GM18517 (cell line): ENCODE measurements at regions not wholly inside any gene's neighbourhood (a gene's known extent, or its start where the extent isn't known, plus 50 kb on each side); places are given as distances from the start of the nearest gene placed in this dataset.
"Not testable (repeated sequence)": the region's sequence is repeated elsewhere in the genome, so short reads cannot be mapped to it uniquely, and the experiment has no call there.

Experiments used
- ATAC-seq: cut with Tn5 transposase; IDR thresholded peaks from one replicate; pipeline ENCODE4 v1.9.1; 2021; ENCODE audit warnings: mild to moderate bottlenecking, moderate library complexity; ENCODE audit not compliant: unreplicated experiment

DNA sequence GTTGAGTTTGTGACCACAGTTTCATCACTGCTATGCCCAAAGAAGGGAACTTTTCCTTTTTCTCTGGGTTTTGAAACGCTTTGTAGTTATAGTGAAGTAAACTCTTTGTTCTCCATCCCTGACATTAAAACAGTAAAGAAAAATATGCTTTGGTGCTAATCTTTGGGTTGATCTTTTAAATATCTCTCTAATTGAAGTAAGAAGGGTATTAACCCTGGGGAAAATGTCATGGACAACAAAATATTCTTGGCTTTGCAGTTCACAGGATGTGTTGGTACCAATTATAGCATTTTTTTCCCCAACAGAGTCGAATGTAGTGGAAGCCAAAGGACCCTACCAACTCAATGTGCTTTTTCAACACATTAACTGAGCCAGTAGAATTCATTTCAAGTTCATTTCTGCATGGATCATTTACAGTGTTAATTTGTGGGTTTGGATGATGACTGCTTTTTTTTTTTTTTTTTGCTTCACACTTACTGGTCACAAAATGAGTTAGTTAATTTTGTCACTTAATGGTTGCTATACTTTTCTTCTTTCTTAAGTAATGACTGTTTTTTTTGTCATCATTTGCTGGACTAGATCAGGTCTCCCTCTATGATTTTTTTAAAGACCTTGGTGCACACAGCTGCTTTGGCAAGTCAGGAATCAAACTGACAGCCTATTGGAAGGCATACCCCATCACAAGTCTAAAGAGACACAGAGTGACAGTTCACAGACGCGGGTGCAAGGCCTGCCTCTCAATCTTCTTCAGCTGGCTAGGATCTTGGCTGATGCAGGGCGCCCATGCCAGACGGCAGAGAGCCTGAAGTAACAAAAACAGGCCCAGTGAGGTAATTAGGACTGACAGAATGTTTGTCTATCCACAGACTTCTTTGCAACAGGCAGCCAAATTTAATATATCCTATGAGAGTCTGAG lies 98.8 kb upstream of the MMADHC start:
- ATAC-seq: no peak

DNA sequence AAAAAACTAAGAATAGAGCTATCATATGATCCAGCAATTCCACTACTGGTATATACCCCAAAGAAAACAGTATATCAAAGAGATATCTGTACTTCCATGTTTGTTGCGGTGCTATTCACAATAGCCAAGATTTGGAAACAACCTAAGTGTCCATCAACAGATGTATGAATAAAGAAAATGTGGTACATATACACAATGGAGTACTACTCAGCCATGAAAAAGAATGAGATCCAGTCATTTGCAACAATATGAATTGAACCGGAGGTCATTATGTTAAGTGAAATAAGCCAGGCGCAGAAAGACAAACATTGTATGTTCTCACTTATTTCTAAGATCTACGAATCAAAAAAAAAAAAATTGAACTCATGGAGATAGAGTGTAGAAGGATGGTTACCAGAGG lies 97.8 kb upstream of the MMADHC start:
- ATAC-seq: not testable (repeated sequence)

DNA sequence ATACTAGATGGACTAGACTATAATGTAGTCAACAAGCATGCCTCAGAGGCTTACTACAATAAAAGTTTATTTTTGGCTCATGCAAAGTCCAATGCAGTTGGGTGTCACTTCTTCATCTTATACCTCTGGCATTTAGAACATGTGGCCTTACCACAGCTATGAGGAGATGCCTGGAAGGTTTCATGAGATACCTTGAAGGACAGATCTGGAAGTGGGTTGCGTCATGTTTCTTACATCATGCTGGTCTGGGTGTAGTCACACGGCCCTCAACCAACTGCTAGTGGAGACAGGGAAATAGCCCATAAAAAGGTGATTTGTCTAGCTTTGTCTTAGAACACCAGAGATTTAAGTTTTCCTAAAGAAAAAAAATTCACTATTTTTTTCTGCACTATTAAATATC lies 91.7 kb upstream of the MMADHC start:
- ATAC-seq: no peak

DNA sequence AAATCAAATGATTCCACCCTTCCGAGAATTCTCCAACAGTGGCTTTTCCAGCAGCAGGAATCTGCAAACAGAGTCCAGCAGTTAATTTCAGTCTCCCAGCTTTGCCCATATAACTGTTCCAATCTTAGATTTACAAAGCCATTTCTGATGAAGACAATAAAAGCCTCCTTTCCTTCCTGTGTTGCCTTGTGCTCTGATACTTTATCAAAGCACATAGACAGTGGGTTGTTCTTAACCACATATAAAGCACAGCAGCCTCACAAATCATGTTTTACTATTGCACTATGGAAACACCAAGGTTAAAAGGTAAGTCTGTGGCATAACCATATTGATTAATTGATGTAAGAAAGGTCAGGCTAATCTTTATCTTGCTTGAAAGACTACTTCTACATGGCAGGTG lies 89.8 kb upstream of the MMADHC start:
- ATAC-seq: no peak

DNA sequence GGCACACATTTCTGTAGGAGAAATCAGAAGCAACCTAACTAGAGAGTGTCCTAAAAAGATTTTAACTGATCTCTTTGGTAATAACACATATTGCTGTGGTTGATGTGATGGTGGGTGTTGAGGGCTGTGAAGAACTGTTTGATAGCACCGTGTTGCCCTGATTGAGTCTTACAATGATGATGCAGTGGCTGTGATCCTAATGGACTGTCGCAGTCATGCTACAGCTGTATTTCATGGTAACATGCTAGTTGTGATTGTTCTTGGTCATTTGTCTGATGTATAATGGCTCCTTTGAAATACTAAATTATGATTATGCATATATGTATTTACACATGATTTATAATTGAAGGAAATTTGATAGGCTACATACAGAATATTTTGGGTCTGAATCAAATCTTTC lies 82.5 kb upstream of the MMADHC start:
- ATAC-seq: no peak

DNA sequence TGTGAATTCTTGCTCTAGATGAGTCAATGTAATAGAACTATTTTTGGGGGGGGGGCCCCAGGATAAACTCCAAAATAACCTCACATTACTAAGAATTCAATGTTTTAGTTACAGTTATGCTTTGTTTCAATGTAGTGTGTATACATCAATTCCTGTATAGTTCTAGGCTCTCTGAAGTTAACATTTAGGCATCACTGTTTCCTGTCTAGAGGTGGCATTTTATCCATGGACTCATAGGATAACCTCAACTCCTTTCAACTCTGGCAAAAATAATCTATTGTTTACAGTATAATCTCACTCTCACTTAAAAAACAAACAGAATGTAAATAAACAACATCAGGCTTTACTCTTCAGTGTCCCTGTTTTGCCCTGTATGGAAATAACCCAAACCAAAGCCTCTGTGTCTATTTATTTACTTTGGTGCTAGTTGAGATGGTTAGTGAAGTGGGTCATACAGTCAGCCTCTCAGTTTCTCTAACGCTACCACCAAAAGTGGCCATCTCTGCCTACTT lies 79.3 kb upstream of the MMADHC start:
- ATAC-seq: no peak

DNA sequence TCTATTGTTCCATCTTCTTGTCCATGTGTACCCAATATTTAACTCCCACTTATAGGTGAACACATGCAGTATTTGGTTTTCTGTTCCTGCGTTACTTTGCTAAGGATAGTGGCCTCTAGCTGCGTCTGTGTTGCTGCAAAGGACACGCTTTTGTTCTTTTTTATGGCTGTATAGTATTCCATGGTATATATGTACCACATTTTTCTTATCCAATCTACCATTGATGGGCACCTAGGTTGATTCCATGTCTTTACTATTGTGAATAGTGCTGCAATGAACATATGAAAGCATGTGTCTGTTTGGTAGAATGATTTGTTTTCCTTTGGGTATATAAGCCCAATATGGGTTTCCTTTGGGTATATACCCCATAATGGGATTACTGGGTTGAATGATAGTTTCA lies 77.3 kb upstream of the MMADHC start:
- no peak for ATAC-seq

DNA sequence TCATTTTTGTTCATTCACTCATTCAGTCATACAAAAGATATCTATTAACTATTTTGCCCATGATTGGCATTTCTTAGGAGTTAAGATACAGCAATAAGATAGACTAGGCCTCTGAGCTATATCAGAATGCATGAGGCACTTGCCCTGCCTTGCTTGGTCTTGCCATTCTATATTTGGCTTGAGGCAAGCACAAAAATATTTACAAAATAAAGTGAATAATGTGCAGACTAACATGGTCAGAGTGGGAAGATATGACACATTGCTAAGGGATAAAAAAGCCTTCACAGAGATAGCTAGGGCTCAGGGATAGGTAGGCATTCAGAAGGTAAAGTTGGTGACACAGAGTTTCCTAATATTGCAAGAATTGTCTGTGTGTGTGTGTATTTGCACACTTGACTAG lies 75.0 kb upstream of the MMADHC start:
- no peak for ATAC-seq

DNA sequence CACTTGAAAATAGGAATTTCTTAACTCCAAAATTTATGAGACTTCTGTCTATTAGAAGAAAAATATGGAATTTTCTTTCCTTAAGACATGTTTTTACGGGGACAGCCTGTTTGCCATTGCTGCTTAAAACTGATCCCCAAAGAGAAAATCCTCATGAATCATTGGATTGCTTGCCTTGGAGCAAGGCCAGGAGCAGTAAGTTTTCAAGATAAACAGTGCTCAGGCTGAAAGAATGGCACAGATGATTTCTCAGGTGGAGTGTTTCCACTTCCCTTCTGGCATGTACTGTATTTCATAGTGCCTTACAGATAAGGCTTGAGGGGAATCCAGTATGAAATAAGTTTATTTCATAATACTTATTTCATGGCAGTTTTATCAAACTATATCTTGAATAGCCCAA lies 74.3 kb upstream of the MMADHC start:
- ATAC-seq: no peak

DNA sequence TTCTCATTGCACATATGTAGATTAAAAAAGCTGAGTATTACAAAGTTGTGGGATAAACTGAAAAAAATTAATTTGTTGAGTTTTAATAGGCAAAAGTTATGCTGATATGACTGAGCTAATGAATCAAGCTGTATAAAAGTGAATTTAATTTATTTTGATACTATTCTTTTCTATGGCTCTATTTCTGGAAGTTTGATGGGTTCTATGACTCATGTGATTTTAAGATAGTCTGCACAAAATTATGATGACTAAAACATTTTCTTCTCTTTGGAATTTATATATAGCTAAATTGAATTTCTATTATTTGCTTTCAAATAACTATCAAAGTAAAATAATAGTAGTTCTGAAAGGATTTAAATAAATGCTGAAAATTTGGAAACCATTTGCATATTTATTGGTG lies 71.0 kb upstream of the MMADHC start:
- no peak for ATAC-seq

DNA sequence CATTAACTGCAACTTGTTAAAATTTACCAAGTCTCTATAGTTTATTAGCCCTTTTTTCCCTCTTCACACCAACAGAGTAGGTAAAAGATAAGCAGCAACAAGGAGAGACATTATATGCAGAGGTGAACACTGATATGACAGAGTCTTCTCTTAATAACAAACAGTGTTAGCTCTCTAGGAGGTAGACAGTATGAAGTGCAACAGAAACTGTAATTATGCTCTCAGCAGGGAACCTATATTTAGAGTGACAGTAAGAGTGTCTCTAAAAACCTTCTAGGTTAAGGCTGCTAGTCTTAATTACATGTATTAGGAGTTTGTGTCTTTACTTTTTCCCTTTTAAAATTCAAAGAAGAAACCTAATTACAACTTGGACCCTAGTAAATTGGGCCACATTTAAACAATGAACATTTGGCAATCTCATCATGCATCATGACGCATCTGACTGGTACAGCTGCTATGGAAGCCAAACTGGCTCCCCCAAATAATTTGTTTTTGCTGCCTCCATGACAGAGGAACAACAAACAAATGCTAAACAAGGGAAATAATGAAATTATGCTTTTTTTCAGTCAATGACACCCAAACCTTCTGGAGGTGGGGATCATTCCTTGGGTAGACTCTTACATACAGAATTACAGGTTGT lies 69.9 kb upstream of the MMADHC start:
- ATAC-seq: no peak

DNA sequence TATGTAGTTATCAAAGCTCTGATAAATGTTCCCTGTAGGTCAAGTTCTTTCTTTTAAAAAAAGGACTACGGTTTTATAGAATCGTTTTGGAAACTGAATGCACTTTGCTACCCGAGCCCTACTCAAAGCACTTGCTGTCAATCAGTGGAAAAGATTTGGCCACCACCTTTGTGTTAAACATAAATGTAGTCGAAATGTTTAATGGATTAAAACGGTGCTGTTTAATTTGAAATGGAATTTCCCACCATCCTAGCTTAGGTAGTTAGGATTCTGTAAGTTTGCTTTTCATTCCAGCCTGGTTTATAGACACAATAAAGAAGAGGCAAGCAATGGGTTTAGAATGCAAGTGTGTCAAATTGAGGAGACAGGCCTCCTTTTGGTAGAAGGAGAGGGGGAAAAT lies 69.4 kb upstream of the MMADHC start:
- no peak for ATAC-seq

DNA sequence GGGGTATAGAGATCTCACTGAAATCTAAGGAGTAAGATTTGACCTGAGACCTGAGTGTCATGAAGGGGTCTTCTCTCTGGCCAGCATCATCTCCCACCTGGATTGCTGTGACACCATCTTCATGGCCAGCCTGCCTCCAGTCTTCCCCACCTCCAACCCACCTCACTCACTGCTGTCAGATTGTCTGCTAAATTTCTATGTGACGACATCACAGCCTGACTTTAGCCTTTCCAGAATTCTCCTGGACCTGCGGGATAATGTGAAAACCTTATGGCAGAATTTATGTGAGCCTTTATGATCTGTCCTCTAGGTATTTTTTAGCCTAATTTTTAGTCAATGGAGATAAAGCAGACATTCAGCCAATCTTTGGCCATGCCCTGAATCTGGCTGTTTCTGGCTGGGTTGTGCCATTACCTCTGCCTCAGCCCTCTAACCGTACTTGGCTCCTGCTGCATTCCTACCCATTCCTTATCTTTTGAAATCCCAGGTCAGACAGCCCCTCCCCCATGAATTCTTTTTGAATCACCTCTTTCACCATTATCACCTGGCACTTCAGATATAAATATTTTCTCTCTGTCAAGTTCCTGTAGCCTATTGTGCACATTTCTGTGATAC lies 66.4 kb upstream of the MMADHC start:
- no peak for ATAC-seq

DNA sequence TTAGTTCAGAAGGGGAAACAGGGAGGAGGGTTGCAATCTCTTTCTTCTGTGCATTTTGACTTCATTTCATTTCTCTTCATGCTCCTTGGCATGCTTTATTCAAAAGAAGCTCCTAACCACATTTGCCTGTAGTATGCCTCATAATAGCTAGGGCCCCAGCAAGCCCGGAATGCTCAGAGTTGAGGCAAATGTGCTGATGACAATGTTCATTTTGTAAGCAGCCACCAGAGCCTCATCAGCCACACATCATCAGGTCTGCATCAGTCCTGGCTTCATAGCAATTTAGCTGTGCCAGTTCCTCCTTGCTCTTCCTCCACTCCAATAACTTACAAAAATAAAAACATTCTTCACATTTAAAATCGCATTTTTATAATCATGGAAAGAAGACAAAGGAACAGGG lies 65.4 kb upstream of the MMADHC start:
- no peak for ATAC-seq

DNA sequence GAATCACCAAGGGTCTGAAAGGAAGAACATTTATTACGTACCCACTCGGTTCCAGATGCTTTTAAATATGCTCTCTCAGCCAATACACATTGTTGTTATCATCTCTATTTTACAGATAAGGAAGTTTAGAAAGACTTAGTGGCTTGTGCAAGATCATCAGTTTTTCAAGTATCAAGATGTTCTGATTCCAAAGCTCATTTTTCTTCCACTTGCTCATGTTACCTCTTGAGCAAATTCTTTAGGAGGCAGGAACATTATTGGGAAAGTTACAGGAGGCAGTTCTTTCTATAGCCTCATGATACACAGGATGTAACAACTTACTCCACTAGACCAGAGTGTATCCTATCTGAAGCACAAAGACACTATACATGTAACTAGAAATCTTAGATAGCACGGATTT lies 65.0 kb upstream of the MMADHC start:
- ATAC-seq: no peak

DNA sequence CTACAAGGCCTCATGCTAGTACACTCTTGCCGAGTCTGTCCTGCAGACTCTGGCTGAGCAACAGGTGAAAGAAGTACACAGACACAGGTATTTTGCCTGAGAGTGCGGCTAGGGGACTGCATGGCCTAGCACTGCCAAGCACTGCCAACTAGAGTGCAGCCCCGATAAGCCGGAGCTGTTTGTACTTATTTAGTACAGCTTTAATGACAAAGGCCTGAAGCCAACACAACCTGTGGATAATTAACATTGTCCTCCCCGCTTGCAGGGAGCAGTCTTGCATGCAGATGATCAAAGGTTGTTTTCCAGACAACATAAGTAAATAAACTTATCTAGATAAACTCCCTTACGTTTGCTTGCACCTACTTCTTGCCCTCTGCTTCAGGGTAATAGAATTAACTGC lies 63.7 kb upstream of the MMADHC start:
- no peak for ATAC-seq

DNA sequence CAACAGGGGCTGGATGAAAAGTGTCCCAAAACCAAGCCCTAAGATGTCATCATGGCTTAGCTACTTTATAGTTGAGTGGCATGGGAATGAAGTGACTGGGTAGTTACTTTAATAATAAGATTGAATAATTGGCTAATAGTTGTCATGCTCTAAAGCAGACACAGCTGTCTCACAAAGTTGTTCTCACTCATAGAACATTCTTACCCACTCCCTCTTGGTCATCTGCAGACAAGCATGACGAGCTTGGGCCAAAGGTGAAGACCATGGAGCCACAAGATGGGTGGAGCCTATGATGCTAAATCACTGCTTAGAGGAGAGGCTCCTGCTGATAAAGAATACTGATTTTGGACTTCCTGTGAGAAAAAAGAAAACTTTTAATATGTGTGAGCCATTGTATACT lies 62.4 kb upstream of the MMADHC start:
- ATAC-seq: no peak

DNA sequence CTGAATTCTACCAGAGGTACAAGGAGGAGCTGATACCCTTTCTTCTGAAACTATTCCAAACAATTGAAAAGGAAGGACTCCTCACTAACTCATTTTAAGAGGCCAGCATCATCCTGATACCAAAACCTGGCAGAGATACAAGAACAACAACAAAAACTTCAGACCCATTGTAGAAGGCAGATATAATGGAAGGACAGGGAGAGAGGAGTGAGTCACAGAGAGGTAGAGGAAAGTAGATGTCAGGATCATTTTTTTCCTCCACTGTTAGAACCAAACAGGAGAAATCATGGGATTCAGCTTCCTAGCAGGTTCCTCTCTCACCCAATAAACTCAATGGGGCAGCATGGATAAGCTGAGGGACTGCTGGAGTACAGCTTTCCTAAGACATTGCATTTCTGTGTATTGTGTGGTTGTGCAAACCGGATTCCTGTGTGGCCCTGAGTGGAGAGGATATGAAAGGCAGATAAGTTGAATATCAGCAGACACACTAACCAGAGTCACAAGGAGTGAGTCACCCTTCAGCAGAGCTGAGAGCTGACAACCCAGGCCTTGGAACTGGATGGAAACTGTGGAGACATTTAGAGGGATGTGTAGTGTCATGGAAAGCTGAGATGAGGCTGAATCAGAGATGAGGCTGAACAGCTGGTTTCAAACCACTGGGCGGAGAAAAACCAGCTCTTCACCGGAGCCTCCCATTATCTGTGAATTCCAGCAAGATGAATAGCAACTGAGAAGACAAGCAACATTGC lies 60.9 kb upstream of the MMADHC start:
- ATAC-seq: no peak

DNA sequence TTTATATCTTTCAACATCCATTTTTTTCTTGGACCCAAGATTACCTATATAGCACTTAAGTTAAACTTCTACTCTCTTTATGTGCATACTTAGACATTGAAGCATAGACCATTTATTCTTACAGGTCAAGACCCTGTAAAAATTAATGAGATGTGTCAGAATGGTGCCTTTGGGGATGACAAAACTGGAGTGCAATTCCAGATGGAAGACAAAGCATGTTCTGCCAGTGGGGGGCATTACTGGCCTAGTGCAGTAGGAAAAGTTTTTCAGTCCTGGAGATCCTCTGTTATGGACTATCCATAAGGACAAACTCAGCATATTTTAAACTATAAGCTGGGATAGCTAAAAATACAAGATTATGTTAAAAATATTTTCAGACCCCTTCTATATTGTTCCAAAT lies 57.8 kb upstream of the MMADHC start:
- ATAC-seq: no peak
